Skeletal muscle tissue (tissue), 3 donors: ENCODE measurements at regions not wholly inside any gene's neighbourhood (a gene's known extent, or its start where the extent isn't known, plus 50 kb on each side); places are given as distances from the start of the nearest gene placed in this dataset.

Source experiments
- H3K27ac ChIP-seq: one replicate; pipeline ENCODE4 v1.7.0; 2013; ENCODE audit warnings: mild to moderate bottlenecking, low read depth, low read length, inconsistent platforms
- H3K27me3 ChIP-seq, 3 donors: one replicate each; pipeline ENCODE4 v1.7.0; 2013; ENCODE audit warnings: low read length in 3 of 3; ENCODE audit not compliant: control insufficient read depth in 3 of 3, insufficient read depth in 3 of 3
- H3K36me3 ChIP-seq, 3 donors: one replicate each; pipeline ENCODE4 v1.7.0; 2013; ENCODE audit warnings: low read length in 3 of 3; ENCODE audit not compliant: control insufficient read depth in 3 of 3, insufficient read depth in 3 of 3
- H3K4me1 ChIP-seq, 3 donors: one replicate each; pipeline ENCODE4 v1.7.0; 2013; ENCODE audit warnings: low read length in 3 of 3, mild to moderate bottlenecking in 3 of 3; ENCODE audit not compliant: control insufficient read depth in 3 of 3, insufficient read depth in 3 of 3
- H3K4me3 ChIP-seq, 3 donors: one replicate each; pipeline ENCODE4 v1.7.0; 2013; ENCODE audit warnings: low read length in 3 of 3
- H3K9ac ChIP-seq, 3 donors: one replicate each; pipeline ENCODE4 v1.7.0; 2013; ENCODE audit warnings: low read length in 3 of 3, mild to moderate bottlenecking in 3 of 3, moderate library complexity in 2 of 3, low read depth in 1 of 3
- H3K9me3 ChIP-seq, 3 donors: one replicate each; pipeline ENCODE4 v1.7.0; 2013; ENCODE audit warnings: low read length in 3 of 3; ENCODE audit not compliant: control insufficient read depth in 3 of 3
- donor health status: Osteomylitis.

DNA sequence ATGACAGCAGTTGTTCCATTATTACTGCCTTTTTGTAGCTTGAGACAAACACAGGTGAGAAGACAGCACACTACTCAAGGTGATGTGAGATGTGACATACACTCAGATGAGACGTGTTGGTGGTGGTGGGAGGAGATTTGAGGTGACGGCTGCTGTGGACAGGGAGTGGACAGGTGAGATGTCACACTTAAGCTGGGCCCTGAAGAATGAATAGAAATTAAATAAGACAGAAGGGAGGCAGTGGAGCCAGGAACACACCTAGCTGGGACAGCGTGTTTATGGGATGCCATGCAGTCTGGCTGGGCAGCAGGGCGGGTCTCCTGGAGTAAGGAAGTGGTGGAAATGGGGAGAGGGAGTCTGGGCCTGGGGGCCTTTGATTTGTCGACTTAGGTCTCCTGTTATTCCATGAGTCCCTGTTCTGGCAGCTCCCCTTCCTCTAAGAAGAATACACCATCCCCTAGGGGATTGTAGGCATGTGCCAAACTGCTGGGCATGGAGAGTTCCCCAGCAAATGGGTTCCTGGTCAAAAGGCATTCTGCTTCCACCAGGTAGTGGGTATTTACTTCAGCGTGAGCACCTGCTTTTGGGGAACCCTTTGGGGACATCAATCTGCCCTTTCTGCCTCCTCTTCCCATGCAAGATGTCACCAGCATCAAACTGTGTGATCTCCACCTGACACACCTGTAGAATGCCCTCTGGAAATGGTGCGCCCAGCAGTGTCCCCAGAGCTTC, 71.2 kb upstream of the ESRRB start:
- peaks cover 0 to 1% (median 0%) of the 10 kb centered on the region in 3 donors for H3K4me1 ChIP-seq
- no peaks in the 10 kb centered on the region for H3K36me3 ChIP-seq
- H3K4me3 ChIP-seq = no peak overlapping the region
- no peak overlapping the region for H3K27ac ChIP-seq
- no peaks in the 10 kb centered on the region for H3K9me3 ChIP-seq
- H3K9ac ChIP-seq = no peak overlapping the region
- H3K27me3 ChIP-seq = peaks cover 0 to 5% (median 0%) of the 10 kb centered on the region in 3 donors

- H3K4me3 ChIP-seq = no peak overlapping the region
These were observed 70.6 kb upstream of the ESRRB start for GRCh38 chr14:76305268-76305826.

GRCh38 chr14:76306131-76306530, 69.8 kb upstream of the ESRRB start:
- H3K27ac ChIP-seq = no peak overlapping the region
- no peaks in the 10 kb centered on the region for H3K36me3 ChIP-seq
- no peak overlapping the region for H3K4me3 ChIP-seq
- peaks cover 9 to 13% (median 9%) of the 10 kb centered on the region in 3 donors for H3K4me1 ChIP-seq
- H3K27me3 ChIP-seq = peaks cover 0 to 10% (median 0%) of the 10 kb centered on the region in 3 donors
- H3K9me3 ChIP-seq = no peaks in the 10 kb centered on the region
- no peak overlapping the region for H3K9ac ChIP-seq

More at GRCh38 chr14:76305268-76305826, 70.6 kb upstream of the ESRRB start:
- Histone ChIP-seq H3K9me3 (no peaks in the 10 kb centered on the region), H3K27me3 (peaks cover 0 to 5% (median 0%) of the 10 kb centered on the region in 3 donors), H3K4me1 (peaks cover 4 to 8% (median 6%) of the 10 kb centered on the region in 3 donors), H3K27ac (no peak overlapping the region), H3K9ac (no peak overlapping the region), H3K36me3 (no peaks in the 10 kb centered on the region)

- H3K4me3 ChIP-seq = no peak overlapping the region
- H3K9me3 ChIP-seq = no peaks in the 10 kb centered on the region
- H3K36me3 ChIP-seq = no peaks in the 10 kb centered on the region
- H3K4me1 ChIP-seq = peaks cover 14 to 22% (median 21%) of the 10 kb centered on the region in 3 donors
- no peak overlapping the region for H3K9ac ChIP-seq
- peaks cover 0 to 16% (median 0%) of the 10 kb centered on the region in 3 donors for H3K27me3 ChIP-seq
- no peak overlapping the region for H3K27ac ChIP-seq
These were observed 67.9 kb upstream of the ESRRB start for GRCh38 chr14:76307786-76308780.

- Histone ChIP-seq H3K27me3 (peaks cover 0 to 16% (median 0%) of the 10 kb centered on the region in 3 donors), H3K27ac (peak overlapping the region; percentile 94), H3K9me3 (no peaks in the 10 kb centered on the region), H3K9ac (peak overlapping the region in 2 of 3 donors; percentile 81 to 89), H3K4me1 (peaks cover 18 to 28% (median 27%) of the 10 kb centered on the region in 3 donors), H3K4me3 (peak overlapping the region in 1 of 3 donors; percentile 76), H3K36me3 (no peaks in the 10 kb centered on the region)
These were observed 66.3 kb upstream of the ESRRB start for GRCh38 chr14:76309572-76310162.

DNA sequence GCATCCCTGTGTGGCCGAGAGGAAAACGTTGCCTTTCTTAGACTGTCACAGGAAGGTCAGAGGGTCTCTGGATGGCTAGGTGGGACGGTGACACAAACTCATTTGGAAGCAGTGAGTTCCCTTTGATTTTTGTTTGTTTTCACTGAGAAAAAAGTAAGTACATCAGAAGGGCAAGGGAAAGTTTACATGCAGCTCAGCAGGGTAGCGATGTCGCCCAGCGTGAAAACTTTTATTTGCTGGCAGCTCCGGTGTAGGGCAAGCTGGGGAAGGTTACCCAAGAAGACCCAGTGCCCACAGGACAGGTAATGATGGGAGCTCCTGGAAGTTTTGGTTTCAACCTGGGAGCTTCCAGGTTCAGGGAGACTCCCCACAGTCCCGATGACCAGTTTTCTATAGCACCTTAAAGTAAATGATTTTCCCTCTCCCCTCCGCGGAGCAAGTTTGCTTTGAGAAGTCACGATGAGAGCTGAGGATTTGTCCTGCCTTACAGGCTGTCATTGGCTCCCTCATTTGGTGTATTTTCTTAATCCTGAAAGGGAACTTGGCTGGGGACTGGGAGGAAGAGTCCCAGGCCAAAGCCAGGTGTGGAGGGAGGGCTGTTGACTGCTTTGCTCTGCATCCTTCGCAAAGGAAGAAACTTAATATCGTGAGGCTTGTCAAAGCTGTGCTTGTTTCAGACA, 64.7 kb upstream of the ESRRB start:
- peak overlapping the region; percentile 76 to 90 (median 87) for H3K4me3 ChIP-seq
- H3K9me3 ChIP-seq = no peaks in the 10 kb centered on the region
- no peaks in the 10 kb centered on the region for H3K36me3 ChIP-seq
- peak overlapping the region; percentile 94 for H3K27ac ChIP-seq
- H3K9ac ChIP-seq = peak overlapping the region; percentile 81 to 89 (median 84)
- peaks cover 19 to 32% (median 30%) of the 10 kb centered on the region in 3 donors for H3K4me1 ChIP-seq
- H3K27me3 ChIP-seq = peaks cover 0 to 16% (median 0%) of the 10 kb centered on the region in 3 donors

- H3K4me3 ChIP-seq = no peak overlapping the region
- peaks cover 19 to 32% (median 30%) of the 10 kb centered on the region in 3 donors for H3K4me1 ChIP-seq
- peak overlapping the region in 2 of 3 donors; percentile 5 to 45 for H3K9ac ChIP-seq
- H3K36me3 ChIP-seq = no peaks in the 10 kb centered on the region
- peaks cover 0 to 16% (median 0%) of the 10 kb centered on the region in 3 donors for H3K27me3 ChIP-seq
- no peak overlapping the region for H3K27ac ChIP-seq
- H3K9me3 ChIP-seq = no peaks in the 10 kb centered on the region
These were observed 63.1 kb upstream of the ESRRB start for GRCh38 chr14:76312821-76313220.

- peaks cover 19 to 32% (median 30%) of the 10 kb centered on the region in 3 donors for H3K4me1 ChIP-seq
- no peak overlapping the region for H3K27ac ChIP-seq
- no peaks in the 10 kb centered on the region for H3K36me3 ChIP-seq
- H3K9me3 ChIP-seq = no peaks in the 10 kb centered on the region
- H3K4me3 ChIP-seq = no peak overlapping the region
- H3K9ac ChIP-seq = peak overlapping the region in 2 of 3 donors; percentile 5 to 45
- H3K27me3 ChIP-seq = peaks cover 0 to 14% (median 0%) of the 10 kb centered on the region in 3 donors
These were observed 62.6 kb upstream of the ESRRB start for GRCh38 chr14:76313303-76313702.

GRCh38 chr14:76313852-76314251, 62.1 kb upstream of the ESRRB start:
- Histone ChIP-seq H3K4me1 (peaks cover 19 to 32% (median 30%) of the 10 kb centered on the region in 3 donors), H3K9me3 (no peaks in the 10 kb centered on the region), H3K36me3 (no peaks in the 10 kb centered on the region), H3K9ac (no peak overlapping the region), H3K27me3 (peaks cover 0 to 11% (median 0%) of the 10 kb centered on the region in 3 donors), H3K4me3 (no peak overlapping the region), H3K27ac (no peak overlapping the region)
